NCI-H1417 (cell line): ENCODE measurements at regions not wholly inside any gene's neighbourhood (a gene's known extent, or its start where the extent isn't known, plus 50 kb on each side); places are given as distances from the start of the nearest gene placed in this dataset.

Source experiments
- DNase-seq, 3 experiments: peaks; one replicate each; lab custom pipeline; 2025; lab: John Stamatoyannopoulos, UW

DNA sequence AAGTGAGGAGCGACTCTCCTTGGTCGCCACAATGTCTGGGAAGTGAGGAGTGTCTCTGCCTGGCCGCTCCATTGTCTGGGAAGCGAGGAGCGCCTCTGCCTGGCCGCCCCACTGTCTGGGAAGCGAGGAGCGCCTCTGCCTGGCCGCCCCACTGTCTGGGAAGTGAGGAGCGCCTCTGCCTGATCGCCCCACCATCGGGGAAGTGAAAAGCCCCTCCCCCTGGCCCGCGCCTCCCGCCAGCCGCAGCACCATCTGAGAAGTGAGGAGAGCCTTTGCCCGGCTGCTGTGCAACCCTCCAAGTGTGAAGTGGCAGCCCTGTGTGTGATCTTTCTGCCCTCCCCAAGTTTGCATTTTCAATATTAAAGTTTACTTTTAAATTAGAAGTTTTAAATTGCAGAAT is 95.0 kb upstream of the PPP2R5A start:
- DNase-seq, result no peak

DNA sequence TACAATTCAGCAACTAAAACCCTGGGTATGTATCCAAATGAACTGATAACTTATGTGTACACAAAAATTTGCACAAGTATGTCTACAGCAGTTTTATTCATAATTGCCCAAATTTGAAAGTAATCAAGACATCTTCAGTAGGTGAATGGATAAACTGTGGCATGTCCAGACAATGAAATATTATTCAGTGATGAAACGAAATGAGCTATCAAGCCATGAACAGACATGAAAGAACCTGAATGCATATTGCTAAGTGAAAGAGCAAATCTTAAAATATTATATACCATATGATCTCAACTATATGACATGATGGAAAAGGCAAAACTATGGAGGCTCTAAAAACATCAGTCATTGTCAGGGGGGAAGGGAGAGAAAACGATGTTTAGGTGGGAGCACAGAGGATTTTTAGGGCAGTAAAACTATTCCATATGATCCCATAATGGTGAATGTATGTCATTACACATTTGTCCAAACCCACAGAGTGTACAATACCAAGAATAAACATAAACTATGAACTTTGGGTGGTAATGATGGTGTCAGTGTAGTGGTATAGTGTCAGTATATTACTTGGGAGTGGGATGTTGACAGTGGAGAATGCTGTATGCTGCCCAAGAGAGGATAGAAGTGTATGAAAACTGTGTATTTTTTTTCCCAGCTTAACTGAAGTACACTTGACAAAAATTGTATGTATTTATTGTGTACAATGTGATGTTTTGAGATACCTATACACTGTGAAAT is 92.8 kb upstream of the PPP2R5A start:
- DNase-seq, result no peak

DNA sequence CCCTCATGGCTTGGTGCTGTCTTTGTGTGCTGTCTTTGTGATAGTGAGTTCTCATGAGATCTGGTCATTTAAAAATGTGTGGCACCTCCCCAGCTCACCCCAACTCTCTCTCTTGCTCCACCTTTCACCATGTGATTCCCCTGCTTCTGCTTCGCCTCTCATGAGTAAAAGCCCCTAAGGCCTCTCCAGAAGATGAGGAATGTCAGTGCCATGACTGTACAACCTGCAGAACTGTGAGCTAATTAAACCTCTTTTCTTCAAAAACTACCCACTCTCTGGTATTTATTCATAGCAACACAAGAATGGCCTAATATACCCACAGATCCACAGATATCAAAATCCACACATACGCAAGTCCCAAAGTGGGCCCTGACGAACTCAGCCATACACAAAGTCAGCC is 88.9 kb upstream of the PPP2R5A start:
- DNase-seq, result no peak

DNA sequence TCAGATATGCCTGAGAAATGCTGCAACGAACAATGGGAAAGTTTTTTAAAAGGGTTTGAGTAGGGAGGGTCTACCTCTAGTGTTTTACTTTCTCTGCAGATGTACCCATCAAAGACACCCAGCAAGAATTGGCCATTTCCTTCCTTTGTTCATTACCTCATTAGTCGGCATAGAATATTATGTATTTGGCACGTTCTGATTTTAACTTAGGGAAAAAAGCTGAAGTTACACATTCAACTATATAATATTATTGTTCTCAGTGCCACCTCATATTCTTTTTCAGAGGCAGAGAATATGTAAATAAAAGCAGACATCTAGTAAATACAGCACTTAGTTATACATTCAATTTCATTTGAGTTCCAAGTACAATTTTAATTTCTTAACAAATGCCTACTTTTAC is 83.7 kb upstream of the PPP2R5A start:
- DNase-seq, result no peak

DNA sequence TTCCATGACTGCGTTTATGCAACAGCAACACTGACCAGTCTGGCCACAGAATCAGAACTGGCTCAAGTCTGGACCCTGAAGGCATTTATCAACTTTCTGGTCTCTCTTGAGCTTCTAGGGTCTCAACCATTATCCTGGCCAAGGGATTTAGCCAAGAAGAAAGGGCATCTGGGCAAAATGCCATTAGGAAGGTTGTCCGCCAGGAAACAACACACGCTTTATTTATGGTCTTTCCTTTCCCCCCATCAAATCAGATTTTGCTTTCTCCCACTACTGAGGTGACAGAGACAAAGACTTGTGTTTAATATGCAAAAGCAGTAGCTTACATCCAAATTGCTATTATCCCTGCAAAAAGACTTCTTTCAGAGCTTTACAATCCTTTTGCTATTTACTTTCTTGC is 81.6 kb upstream of the PPP2R5A start:
- DNase-seq, result no peak

DNA sequence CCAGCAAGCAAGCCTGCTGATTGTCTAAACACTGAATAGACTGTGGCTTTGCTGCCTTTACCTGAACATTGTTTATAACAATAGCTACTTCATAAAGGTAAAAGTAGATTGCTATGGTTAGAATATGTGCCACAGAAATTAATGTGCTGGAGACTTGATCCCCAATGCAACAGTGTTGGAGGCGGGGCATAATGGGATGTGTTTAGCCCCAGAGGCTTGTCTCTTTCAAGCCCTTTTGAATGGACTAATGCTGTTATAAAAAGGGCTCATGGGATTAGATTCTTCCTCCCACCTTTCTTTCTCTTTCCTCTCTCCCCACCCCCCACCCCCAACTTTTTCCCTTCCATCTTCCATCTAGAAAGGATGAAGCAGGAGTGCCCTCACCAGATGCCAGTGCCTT is 80.2 kb upstream of the PPP2R5A start:
- DNase-seq, result no peak

DNA sequence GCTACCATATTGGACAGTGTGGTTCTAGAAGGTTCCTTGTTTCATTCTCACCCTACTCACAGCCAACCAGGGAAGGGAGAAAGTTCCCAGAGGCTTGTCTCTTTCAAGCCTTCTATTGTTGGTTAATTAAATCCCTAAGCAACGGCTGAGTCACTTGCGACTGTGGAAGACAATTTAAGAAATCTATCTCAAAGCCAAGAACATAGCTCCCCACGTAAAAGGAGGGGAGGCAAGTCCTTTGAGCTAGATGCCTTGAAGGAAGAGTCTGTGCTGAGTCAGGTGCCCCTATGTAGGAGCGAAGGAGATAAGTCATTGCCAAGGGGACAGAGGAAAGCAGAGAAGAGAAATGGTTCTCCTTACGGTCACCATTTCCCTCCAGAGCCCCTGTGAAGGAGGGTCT is 79.4 kb upstream of the PPP2R5A start:
- no peak for DNase-seq

DNA sequence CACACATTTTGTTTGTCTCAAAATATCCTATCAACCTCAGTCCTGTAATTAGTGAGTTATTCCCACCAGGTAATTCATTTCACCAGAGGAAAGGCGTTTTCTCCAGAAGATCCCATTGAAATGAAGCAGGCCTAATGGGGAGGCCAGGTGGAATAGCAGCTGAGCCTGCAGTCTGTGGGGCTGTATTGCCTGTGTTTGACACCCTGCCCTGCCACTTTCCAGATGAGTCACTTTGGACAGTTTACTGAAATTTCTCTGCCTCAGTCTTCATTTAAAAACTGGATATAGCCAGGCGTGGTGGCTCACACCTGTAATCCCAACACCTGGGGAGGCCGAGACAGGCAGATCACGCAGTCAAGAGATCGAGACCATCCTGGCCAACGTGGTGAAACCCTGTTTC is 78.1 kb upstream of the PPP2R5A start:
- no peak for DNase-seq

DNA sequence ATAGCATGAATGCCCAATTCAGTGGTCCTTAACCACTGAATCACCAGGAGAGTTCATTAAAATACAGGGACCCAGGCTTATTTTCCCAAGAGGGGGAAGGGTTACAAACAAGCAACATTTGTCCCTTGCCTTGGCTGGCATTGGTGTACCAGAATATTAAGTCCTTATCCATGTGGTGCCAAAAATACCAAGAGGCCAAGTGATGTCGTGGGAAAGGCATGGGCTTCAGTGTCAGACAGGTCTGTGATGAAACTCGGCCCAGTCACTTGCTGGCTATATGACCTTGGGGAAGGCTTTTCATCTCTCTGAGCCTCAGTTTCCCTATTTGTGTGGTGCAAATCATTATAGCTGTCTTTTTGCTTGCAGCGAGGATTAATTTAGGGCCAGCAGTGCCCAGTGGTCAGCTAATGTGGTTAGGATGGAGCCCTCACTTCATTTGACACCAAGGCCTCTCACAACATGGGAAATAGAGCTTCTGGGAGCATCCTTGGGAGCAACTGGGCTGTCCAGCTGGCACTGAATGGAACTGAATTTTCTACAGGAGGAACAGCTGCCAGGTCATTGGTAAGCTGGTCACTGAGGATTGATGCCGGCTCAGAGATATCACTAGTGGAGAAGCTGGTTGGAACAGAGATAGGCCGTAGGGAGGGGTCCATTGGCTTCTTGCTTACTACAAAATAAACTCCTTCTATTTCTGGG is 77.2 kb upstream of the PPP2R5A start:
- no peak for DNase-seq

DNA sequence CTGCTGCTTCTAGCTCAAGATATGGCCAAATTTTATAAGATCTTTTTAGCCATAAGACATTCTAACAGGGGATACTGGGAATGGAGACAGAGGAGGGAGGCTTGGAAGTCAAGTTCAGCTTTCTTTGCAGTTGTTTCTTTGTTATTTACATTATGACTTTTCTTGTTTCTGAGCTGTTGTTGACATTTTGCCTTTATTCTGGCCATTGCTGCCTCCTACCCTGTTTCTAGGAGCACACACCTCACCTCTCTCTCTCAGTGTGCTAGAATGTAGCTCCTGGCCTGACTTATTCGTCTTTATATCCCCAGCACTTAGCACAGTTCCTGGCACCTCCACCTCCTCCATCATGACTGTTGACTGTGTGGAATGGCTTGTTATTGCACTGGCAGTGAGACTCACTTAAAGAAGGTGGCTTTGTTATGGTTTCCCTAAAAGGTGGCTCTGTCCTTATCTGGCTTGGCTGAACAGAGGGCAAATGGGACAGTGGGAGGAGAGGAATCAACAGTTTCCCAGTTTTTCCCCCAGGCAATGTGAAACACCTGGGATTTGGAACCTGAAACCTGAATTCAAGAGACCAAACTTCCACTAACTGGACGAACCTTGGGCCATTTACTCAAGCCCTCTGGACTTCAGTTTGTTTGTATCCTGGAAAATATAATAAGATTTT is 76.1 kb upstream of the PPP2R5A start:
- DNase-seq, result no peak

DNA sequence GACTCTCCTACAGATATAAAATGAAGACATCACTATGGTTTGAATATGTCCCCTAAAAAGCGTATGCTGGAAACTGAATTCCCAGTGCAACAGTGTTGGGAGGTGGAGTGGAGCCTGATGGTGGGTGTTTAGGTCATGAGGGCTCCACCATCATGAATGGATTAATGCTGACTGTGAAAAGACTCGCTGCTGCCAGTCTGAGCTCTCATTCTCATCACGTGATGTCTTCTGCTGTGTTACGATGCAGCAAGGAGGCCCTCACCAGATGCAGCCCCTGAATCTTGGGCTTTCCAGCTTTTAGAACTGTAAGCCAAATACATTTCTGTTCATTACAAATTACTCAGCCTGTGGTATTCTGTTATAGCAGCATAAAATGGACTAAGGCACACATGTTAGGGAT is 73.8 kb upstream of the PPP2R5A start:
- no peak for DNase-seq

DNA sequence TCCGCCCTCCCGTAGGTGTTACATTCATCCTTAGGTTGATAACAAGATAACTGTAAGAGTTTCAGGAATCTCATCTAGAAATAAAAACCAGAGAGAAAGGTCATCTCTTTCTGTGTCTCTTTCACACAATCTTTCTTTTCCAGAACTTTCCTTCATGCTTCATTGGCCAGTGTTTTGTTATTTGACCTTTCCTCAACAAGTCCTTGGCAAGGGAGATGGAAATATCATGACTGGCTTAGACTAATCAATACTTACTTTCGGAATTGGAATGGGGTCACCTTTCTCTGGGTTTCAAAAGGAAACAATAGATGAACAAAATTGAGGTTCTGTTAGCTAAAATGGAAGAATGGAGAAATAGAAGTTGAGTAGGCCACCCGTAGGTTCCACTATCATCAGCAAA is 72.9 kb upstream of the PPP2R5A start:
- DNase-seq, result no peak

DNA sequence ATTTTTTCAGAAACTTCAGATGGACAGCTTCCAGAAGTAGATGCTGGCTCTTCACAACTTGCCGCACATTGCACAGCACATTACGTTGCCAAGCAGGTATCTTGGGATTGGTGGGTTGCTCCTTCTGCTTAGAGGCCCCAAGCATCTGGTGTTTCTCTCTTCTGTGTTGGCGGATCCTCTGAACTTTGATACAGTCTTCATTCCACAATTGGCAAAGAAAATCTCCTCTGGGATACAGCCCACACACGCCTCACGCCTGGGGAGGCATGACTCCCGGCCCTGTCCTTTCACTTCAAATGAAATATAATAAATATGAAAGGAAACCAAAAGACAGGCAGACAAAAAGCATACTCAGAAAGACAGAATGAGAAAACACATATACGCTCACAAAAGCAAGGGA is 72.3 kb upstream of the PPP2R5A start:
- no peak for DNase-seq

DNA sequence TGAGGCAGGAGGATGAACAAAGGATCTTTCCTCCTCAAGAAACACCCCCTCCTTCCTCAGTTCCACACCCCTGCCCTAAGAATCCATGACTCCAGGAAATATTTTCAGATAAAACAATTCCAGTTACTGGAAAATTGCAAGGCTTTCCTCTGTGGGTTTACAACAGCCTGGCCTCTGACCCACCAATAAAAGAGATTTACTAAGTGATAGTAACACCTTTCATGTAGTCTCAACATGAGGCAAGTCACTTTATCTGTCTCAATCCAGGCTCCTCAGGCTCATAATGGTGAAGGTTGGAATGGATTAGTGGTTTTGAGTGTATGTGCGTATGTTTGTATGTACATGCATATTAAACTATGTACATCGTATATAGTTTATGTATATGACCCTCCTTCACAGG is 71.4 kb upstream of the PPP2R5A start:
- DNase-seq, result no peak

DNA sequence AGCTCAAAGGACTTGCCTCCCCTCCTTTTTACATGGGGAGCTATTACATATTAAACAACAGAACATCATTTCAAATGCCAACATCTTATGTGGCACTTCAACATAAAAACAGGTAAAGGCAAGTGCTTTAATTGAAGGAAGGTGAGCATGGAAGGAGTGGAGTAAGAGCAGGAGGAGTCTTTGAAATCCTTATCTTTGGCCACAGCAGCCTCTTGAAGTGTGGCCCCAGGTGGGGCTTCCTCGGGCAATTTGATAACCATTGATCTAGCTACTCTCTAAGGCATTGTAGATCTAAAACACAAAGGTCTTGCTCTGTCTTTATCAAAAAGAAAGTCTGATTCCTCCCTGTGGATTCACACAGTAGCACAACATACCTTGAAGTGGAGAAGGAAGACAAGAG is 70.9 kb upstream of the PPP2R5A start:
- no peak for DNase-seq

DNA sequence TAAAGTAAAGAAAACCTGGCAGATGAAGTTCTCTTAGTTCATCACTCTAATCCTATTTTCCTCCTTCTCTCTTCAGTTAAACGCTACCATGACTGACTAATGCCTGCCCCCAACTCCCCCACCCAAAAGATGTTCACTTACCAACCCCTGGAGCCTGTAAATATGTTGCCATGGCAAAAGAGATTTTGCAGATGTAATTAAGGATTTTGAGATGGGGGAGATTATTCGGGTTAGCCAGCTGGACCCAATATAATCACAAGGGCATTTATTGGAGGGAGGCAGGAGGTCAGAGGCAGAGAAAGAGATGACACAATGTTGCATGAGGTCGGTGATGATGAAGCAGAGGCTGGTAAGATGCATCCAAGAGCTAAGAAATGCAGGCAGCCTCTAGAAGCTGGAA is 69.3 kb upstream of the PPP2R5A start:
- no peak for DNase-seq

DNA sequence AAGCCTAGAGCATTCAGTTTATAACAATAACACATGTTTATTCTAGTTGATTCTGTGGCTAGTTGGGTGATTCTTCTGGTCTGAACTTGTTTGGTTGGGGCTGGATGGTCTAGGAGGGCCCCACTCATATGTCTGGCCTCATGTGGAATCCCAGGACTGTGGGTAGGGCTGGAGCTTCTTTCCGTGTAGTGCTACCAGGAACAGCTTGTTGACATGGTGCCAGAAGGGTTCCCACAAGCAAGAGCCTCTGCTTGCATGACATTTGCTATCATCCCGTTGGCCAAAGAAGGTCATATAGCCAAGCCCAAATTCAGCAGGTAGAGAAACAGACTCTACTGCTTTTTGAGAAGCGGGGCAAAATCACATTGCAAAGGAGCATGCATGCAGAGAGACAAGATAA is 67.6 kb upstream of the PPP2R5A start:
- DNase-seq, result no peak

DNA sequence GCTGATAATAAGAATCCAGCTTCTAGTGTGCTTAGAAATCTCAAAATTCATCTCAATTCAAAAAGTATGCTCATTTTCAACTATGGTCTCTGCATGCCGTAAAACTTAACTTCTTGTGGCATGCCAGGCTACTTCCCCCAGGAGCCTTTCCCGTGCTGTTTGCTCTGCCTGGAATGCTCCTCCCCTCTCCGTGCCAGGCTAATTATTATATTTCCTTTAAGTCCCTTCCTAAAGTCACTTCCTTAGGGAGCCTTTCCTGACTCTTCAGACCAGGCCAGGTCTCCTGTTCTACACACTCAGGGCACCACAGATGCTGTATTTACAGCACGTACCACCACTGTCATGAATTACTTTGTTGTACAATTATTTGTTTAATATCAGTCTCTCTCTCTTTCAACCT is 67.1 kb upstream of the PPP2R5A start:
- no peak for DNase-seq

DNA sequence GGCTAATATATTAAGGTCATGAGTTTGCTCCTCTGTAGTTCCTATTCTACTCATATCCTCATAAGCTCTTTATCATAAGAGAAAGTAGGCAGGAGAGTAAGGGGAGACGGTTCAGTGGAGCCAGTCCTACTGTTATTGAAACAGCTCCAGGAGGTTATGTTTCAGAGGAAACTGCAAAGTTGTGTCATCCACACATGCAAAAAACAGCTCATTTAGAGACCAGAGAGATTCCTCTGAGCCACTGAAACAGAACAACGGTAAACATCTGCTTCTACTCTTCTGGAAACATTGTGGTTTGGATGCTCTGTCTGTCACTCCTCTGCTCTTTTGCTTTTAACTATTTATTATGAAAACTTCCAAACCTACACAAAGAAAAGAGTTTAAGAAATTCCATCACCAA is 66.3 kb upstream of the PPP2R5A start:
- no peak for DNase-seq

DNA sequence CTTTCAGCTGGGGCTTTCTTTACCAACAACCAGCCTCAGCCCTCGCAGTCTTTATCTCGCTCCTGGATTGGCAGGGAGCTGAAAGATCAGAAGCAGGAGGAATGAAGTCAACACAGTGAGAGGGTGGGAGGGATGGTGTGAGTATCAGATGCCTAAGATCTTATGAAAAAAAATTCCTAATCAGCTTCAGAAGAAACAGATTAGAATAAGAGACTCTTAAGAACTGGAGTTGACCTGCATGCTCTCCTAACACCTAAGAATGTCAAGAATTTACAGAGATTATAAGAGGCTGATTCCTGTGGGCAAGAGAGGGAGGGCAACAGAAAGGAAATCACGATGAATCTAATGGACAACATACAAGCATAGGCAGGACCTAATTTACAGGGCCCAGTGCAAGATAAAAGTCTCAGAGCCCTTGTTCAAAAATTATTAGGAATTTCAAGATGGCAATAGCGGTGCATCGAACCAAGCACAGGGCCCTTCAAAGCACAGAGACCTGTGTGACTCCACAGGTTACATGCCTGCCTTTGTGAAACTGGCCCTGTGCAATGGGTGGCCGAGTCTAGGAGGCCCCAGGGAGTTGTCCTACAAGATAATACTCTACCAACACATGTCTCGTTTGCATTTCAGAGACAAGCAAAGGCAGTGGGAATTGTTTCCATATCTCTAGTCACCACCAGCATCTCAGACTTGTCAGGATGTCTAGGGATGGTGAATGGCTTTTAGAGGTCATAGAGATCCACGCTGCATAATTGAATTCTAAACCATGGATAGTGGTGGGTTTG is 65.3 kb upstream of the PPP2R5A start:
- DNase-seq, result no peak

DNA sequence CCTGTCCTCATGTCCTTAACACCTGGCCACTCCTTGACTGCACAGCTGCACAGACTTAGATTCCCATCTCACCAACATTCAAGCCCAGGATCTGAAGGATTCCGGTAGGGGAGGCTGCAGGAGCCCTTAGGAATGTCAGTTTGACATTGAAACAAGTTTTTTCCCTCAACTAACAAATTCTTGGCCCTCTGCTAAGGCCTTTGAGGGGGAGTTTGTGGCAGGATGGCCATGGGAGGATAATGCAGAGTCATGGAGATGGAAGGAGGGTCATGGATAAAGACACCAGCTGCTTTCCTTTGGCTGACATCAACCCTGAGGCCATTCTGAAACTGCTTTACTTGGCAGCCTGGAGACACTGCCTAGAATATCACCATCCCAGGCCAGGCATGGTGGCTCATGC is 63.4 kb upstream of the PPP2R5A start:
- DNase-seq, result no peak

DNA sequence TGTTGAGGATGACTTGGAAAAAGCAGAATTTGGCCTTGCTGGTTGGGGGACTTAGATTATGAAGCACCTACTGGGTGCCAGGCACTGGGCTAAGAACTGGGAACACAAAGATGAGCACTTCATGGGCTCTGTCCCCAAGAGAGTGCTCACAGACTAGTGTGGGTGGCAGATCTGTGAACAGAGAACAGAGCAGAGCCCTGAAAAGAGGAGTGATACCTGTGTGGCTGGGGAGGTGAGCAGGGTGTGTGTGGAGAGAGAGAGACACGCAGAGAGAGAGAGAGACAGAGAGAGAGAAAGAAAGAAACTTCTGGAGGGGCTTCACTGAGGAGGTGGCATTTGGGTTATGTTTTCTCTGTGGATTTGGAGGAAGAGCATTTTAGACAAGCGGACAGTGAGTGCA is 61.1 kb upstream of the PPP2R5A start:
- DNase-seq, result no peak

DNA sequence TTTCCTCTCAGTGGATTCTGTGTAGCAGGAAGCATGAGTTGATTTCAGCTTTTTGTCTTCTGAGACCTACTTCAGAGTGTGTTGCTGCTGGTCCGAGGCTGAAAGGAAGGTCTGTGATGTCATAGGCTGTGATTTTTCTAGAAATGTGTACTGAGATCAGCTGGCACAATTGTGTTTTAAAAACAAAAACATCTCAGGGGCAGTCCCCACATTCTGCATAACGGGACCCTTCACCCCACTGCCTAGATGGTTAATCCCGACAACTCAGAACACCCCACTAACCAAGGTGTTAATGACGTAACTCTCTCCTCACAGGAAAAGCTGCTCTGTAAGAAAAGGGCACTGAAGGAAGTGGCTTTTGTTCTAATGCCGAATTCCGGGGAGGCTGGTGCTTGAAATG is 59.8 kb upstream of the PPP2R5A start:
- DNase-seq, result no peak
